ENCODE measurements at regions not wholly inside any gene's neighbourhood (a gene's known extent, or its start where the extent isn't known, plus 50 kb on each side); places are given as distances from the start of the nearest gene placed in this dataset.

DNA sequence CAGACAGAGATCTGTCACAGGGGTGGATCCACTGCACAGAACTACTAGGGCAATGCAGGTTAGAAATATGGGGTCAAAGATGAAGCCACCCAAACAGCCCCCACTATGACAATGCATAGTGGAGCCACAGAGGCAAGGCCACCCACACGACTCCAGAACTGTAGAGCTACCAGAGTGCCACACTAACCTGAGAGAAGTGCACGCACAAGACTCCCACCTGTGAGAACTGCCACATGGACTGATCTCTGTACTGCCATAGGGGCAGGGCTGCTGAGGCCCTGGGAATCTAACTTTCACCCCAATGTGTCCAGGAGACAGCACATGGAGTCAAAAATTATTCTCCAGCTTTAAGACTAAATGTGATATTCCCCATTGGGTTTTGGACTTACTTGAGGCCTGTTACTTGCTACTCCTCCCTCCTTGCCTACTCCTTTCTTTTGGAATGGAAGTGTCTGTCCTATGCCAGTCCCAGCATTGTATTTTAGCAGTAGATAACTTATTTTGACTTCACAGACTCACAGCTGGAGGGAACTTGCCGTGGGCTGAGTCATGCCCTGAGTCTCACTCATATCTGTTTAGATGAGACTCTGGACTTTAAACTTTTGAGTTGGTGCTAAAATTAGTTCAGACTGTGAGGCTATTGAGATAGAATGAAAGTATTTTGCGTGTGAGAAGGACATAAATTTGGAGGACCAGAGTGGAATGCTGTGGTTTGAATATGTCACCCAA lies 853.3 kb downstream of the MAT2B start:
- DNase-seq: no peak

GRCh38 chr5:164359260-164360255 lies 854.1 kb downstream of the MAT2B start:
- no peak for DNase-seq

GRCh38 chr5:164360589-164360988 lies 855.2 kb downstream of the MAT2B start:
- no peak for DNase-seq

- DNase-seq: no peak
These were observed 856.6 kb downstream of the MAT2B start for GRCh38 chr5:164361986-164362385.

- no peak for DNase-seq
These were observed 857.4 kb downstream of the MAT2B start for GRCh38 chr5:164362835-164363234.

- DNase-seq: no peak
These were observed 859.1 kb downstream of the MAT2B start for GRCh38 chr5:164364237-164365208.

GRCh38 chr5:164370841-164371240 lies 865.4 kb downstream of the MAT2B start:
- DNase-seq: no peak

DNA sequence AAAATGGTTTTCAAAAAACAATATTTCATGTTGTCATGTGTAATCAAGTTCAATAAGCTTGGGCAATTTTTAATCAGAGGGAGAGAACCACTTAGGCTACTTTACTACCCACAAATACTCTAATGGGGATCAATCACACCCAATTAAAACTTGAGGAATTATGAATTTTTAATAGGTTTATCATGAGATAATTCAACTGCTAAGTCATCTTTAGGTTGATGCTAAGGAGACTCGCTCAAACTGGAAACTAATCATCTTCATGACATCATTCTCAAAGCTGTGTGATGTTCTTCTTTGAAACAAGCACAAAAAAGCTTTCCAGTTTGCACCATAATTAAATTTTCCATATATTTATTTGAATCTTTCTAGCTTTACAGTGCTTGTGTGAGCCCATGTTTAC lies 867.5 kb downstream of the MAT2B start:
- no peak for DNase-seq

DNA sequence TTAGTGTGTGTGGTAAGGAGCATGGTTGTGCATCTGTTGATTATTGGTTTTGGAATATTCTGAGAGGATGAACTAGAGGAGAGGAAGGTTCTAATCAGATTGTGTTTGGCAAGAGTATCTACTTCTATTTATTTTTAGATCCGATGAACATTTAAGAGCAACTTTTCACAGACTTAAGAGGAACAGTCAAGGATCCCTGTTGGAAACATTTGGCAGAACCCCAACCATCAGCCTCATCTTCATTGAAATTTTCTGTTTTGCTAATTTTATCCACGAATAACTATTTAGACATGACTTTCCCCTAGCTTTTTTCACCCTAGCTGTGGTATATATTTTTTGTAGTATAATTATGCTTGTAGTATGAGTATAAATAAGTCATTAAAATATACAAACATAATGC lies 868.5 kb downstream of the MAT2B start:
- no peak for DNase-seq

- no peak for DNase-seq
These were observed 869.6 kb downstream of the MAT2B start for GRCh38 chr5:164375051-164375450.

GRCh38 chr5:164376843-164377242 lies 871.4 kb downstream of the MAT2B start:
- no peak for DNase-seq

- DNase-seq: no peak
These were observed 872.3 kb downstream of the MAT2B start for GRCh38 chr5:164377746-164378145.

DNA sequence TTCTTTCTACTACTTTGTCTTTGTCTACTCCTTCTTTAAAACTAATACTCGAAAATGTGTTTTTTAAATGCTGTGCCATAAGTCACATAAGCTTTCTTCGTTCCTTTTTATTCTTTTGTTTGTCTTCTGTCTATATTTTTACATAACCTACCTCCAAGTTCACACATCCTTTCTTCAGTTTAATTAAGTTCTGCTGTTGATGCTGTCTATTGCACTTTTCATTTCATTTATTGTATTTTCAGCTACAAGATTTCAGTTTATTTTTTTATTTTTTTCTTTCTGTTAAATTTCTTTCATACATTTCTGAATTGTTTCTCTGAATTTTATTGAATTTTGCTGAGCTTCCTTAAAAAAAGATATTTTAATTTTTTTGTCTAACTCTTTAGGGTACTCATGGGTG lies 878.2 kb downstream of the MAT2B start:
- no peak for DNase-seq

GRCh38 chr5:164392531-164392930 lies 887.1 kb downstream of the MAT2B start:
- DNase-seq: no peak

- DNase-seq: no peak
These were observed 889.3 kb downstream of the MAT2B start for GRCh38 chr5:164394686-164395194.

DNA sequence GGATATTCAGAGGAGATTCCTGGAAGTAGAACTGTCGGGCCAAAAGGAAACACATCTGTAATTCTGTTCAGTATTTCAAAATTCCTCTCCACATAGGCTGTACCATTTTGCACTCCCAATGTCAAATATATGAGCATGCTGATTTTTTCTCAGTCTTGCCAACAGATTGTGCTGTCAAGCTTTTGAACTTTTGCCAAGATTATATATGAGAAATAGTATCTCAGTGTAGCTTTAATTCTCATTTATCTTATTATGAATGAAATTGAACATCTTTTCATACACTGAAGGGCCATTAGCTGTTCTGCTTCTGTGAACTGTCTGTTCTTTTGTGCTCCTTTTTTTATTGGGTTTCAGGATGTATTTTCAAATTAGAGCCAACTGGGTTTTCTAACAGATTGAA lies 907.1 kb downstream of the MAT2B start:
- DNase-seq: no peak

DNA sequence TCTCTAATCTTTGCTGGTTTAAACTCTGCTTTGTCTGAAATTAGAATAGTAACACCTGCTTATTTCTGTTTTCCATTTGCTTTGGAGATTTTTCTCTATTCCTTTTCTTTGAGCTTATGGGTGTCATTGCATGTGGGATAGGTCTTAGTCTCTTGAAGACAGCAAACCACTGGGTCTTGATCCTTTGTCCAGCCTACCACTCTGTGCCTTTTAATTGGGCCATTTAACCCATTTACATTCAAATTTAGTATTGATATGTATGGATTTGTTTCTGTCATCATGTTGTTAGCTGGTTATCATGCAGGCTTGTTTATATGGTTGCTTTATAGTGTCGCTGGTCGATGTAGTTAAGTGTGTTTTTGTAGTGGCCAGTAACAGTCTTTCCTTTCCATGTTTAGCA lies 914.7 kb downstream of the MAT2B start:
- no peak for DNase-seq

DNA sequence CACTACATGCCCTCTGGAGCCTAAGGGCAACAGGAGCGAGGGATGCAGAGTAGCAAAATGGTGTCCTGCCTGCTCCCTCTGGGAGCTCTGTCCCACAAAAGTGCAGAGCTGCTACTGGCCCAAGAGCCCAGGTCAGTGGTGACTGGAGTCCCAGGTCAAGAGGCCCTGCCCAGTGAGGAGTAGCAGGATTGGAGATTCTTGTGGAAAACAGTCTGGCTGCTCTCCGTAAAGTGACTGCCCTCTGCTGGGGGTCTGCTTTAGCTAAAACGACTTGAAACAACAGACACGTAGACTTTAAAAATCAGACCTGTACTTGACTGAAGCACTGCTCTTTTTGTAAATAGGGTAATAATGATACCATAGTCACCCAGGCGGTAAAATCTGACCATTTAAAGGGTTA lies 917.0 kb downstream of the MAT2B start:
- DNase-seq: no peak

GRCh38 chr5:164431634-164432304 lies 926.4 kb downstream of the MAT2B start:
- no peak for DNase-seq

DNA sequence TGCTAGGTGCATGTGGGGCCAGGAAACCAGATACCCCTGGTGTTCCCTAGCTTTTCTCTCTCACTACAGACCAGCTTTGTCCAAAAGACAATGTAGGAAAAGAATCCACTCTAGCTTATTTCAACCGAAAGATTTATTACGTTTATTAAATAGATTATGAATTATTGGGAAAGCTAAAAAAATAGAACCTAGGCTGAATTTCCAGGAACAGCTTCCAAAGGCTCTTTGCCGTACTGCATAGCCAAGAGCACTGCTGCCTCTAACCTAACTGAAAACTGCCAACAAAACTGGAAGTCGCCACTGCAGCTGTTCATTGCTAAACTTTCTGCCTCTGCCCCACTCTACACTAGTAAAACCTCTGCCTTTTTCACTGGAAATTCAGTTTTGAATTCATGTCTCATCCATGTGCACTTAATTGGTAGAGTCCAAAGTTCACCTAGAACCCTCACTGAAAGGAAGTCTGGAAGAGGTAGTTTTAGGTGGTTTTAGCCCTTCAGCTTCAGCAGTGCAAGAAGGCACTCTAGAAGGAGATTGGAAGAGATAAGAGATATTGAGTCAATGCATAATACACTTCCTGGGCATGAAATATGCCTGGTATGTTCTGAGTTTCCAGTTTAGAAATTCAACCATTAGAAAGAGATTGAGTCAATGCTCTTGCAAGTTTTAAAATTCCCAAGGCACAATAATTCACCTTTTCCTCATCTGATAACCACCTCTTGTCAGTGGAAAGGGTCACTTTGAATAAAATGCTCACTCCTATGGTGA lies 927.9 kb downstream of the MAT2B start:
- no peak for DNase-seq

GRCh38 chr5:164435576-164435975 lies 930.2 kb downstream of the MAT2B start:
- no peak for DNase-seq

Measured in stimulated activated CD4-positive, alpha-beta T cell treated with anti-CD3 and anti-CD28 coated beads, Interleukin-2, amount 100 ng/mL, for 48 hours (primary cell).